ENCODE measurements at regions not wholly inside any gene's neighbourhood (a gene's known extent, or its start where the extent isn't known, plus 50 kb on each side); places are given as distances from the start of the nearest gene placed in this dataset.

DNA sequence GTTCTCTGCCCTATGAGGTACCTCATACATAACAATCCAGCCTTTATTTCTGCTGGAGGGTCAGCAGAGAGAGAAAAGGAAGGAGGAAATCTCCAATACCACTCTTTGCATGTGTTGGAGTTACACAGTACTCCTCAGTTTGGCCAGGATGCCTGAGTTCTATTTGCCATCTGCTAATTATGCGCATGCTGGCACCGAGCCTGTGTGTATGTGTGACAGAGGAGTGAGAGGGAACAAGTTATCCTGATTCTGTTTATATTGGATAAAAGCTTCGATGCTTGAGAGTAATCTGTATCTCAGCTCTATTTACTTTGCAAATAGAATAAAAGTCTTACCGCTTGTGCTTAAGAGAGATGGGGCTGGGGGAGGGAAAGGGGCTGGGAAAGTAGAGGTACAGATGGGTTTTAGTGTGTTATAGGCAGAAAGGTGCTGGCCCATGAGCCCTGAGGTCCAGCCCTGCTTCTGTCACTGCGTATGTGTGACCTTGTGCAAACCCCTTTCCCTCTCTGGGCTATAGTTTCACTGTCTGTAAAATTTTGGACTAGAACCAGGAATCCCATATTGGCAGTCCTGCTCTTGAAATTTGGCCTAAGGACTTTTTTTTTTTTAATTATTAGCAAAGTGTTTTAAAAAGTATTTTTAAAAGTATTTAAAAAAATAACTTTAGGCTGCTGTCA lies 54.5 kb upstream of the PLXNA2 start:
- FAIRE-seq: no peak
- no peak for DNase-seq (ENCODE audit: low spot score)

DNA sequence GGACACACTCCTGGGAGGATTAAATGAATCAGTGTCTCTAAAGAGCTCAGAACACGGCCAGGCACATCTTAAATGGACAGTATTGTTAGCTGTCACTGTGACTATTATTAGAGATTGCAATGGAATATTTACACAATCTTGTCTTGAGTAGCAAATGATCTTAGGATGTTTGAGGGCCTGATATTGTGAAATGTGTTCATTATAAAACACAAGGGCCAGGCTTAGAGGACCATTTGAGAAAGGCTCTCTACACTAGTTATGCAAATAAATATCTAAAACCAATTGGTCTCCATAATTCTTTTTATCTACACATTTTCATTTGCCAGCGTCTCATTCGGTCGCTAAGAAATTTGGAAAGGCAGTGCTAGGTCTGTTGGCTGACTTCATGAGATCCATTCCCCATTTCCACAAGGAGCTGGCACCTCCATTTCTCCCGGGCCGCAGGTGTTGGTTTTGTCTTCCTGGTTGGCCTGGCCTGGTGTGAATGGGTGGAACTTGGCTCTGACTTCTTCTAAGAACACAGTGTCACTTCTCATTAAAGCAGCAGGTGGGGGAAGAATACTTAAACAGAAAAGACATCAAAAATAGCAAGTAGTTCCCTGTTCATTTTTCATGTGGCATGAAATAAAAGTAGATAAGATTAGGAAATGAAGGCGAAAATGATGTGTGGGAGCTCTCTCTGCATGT lies 56.0 kb upstream of the PLXNA2 start:
- DNase-seq (ENCODE audit: low spot score) (no peak), FAIRE-seq (no peak)

DNA sequence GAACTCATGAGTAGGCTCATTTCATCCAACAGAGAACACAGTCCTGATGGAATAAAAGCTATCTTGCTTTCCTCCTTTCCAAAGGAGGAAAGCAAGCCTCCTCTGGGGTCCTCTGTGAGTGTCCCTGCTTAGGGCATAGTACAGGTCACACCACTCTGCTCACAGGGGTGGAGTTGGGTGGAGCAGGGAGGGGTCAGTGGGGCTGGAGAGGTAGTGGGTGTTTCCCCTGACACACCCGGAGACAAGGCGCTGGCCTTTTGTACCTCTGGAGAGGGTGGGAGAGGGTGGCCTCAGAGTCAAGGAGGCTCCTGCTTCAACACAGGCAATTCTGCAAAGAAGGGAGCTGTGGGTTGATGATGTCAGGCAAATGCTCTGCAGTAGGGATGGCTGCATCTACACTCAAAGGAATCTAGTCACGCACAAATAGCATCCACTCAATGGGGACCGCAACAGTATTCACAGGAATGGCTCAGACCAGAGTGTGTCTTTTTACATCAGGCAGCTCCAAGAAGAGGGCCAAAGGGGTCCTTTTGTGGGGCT lies 58.6 kb upstream of the PLXNA2 start:
- DNase-seq (ENCODE audit: low spot score) (no peak), FAIRE-seq (no peak)

DNA sequence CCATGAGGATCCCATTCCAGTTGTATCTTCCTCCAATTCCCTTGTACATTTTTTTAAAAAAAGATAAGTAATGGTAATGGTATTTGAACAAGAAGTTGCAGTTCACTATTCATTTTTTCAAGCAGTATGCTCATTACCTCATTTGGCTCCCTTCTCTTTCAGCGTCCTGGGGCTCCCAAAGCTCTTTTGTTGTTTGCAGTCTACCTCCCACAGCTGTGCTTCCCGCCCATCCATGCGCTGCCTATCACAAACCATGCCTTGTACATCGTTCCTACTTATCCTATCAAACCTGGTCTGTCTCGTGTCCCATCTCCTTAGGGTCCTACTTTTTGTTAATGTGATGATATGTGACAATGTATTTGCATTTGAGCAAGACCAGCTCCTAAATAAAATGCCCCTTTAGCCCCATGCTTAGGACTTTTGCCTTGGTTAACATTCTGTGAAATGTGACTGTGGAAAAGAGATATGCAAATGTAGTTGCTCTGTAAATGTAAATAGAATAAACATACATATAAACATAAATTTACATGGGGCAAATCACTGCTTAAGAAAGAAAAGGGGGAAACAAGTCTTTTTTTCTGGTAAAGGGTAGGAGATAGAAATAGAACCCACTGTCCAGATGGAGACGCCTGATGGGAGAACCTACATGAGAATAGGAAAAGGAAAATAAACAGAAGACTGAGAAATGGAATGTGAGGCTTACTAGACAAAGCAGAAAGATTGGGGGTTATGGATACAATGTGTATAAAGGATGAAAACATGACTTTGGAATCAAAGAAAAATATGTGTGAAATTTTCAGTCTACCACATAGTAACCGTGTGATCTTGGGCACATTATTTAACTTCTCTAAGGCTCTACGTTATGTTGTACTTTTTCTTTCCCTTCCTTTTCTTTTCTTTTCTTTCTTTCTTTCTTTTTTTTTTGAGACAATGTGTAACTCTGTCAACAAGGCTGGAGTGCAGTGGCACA lies 59.8 kb upstream of the PLXNA2 start:
- no peak for FAIRE-seq

DNA sequence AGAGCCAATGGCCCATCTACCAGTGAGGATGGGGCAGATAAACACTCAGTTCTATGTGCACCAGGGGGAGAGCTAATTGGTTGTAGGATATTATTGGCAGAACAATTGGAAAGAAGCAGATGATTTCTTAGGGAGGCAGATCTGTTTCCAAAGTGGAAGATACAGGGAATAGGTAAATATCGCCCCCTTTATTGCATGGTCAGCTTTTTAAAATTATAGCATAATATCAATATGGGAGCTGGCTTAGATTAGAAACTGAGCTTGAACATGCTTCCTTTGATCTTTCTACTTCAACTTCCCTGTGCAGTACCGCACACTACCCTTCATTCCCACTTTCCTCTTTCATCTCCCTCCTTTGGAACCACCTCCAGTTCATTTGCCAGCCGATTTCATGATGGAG lies 64.0 kb upstream of the PLXNA2 start:
- DNase-seq (ENCODE audit: low spot score) (no peak), FAIRE-seq (no peak)

More for the DNA sequence above, 59.8 kb upstream of the PLXNA2 start:
- no peak for DNase-seq (ENCODE audit: low spot score)

DNA sequence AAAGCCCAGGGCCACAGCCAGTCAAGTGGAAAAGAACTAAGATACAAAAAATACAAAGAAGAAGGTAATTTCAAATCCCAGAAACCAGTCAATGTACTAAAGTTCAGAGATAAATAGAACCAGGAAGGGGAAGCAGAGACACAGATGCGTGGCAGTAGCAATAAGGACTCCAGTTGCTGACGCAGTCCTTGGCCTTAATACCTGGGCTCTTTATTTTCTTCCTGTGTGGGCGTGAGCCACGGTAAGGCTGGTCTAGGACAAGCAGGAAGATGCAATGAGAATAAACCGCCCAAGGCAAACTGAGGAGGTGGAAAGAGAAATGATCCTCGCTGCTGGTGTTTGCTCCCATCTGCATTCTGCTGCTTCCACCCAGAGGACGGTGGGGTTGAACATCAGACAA lies 65.6 kb upstream of the PLXNA2 start:
- no peak for DNase-seq (ENCODE audit: low spot score)
- no peak for FAIRE-seq

DNA sequence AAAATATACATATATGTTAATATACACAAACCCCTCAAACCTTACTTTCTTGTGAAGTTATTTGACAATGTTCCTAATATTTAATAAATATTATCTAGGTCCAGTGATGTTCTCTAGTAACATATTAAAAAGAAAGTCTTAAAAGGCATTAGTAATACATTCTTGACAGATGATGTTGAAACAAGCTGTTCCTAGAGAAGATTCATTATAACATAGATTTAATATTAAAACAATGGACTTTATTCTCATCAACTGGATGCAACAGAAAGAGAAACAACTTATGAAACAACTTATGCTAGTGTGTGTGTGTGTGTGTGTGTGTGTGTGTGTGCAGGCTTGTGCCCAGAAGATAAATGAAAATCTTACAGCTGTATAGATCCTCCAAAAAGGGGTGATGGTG lies 68.5 kb upstream of the PLXNA2 start:
- FAIRE-seq (no peak), DNase-seq (ENCODE audit: low spot score) (no peak)

DNA sequence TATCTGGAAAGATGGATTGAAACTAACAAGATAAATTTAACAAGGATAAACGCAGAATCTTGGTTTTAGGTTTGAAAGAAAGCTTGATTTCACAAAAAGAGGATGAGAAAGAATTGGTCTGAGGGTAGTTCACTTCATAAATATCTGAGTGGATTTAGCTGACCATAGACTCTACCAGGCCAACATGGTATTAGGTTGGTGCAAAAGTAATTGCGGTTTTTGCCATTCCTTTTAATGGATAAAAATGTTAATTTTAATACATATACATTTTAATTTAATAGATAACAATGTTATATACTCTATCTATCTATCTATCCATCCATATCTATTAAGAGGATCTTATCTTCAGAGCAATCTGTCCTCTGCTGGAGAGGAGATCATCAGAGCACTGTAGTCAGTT lies 70.2 kb upstream of the PLXNA2 start:
- DNase-seq (ENCODE audit: low spot score) (no peak), FAIRE-seq (no peak)

DNA sequence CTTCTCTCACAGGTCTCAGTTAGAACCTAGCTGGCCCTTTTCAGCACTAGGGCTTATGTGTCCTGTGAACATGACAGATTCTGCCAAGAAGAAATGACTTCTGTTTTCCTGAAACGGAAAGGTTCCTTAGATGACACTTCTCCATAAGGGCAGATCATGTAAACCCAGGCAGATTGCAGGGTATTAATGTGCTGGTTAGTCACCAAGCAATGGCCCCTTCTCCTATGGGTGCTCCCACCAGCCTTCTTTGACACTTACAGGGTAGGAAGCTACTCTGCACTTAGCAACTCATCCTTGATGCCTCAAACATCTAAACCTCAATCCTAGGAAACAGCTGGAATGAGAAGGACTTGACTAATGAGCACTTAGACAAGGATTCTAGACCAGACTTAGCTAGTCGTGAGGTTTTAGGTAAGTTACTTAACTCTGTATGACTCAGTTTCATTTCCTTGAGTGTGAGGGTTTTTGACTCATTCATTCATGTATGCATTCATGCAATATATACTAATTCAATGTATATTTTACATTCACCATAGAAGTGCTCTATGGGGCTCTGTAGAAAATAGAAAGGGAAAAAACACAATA lies 74.1 kb upstream of the PLXNA2 start:
- DNase-seq (ENCODE audit: low spot score): no peak
- no peak for FAIRE-seq

DNA sequence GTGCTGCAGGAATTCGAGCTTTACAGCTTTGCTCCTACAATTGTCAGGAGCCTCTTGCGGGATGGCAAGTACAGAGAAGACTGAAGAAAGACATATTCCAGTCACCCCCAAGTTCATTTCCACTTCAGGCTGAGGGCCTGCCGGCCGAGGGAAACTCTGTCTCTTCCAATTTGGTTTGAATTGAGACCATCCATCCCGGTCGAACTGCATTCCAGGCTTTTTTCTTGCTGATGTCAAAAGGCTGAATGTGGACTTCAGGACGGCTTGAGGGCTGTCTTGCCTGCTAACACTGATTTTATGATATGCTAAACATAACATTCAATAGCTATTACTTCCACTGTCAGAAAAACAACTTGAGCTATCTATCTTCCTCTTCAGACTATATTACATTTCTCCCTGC lies 79.8 kb upstream of the PLXNA2 start:
- no peak for FAIRE-seq
- no peak for DNase-seq (ENCODE audit: low spot score)

DNA sequence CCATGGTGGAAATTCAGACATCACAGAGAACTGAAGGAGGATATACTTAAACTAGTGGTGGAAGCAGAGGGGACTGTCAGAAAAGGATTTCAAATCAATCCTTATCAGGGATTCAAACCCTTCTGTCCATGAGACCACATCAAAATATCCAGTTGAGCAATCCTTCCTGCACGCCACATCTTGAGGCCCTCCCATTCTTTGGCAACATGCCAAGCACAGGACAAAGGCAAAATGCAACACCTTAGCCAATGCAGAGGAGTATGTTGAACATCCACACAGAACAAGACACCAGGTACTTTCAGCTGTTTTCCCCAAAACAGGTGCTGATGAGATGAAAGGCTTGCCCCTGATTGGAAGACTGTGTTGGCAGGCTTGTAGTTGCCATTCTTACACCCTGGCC lies 81.8 kb upstream of the PLXNA2 start:
- FAIRE-seq: no peak
- no peak for DNase-seq (ENCODE audit: low spot score)

DNA sequence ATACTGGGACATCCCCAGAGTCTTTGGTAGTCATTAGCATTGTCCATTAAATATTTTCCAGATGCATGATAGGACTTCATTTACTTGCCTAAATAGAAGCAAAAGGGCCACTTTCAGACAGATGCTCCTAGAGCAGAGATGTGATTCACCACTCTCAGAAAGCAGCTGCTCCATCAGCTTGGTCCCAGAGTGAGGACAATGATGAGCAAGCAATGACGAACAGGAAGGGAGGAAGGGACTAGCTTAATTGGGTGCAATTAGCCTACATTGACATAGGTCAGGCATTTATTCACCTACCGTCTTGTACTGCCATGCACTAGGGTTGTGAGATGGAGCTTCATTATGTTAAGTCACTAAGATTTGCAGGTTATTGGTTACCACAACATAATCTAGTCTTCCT lies 85.1 kb upstream of the PLXNA2 start:
- no peak for FAIRE-seq
- DNase-seq (ENCODE audit: low spot score): no peak

DNA sequence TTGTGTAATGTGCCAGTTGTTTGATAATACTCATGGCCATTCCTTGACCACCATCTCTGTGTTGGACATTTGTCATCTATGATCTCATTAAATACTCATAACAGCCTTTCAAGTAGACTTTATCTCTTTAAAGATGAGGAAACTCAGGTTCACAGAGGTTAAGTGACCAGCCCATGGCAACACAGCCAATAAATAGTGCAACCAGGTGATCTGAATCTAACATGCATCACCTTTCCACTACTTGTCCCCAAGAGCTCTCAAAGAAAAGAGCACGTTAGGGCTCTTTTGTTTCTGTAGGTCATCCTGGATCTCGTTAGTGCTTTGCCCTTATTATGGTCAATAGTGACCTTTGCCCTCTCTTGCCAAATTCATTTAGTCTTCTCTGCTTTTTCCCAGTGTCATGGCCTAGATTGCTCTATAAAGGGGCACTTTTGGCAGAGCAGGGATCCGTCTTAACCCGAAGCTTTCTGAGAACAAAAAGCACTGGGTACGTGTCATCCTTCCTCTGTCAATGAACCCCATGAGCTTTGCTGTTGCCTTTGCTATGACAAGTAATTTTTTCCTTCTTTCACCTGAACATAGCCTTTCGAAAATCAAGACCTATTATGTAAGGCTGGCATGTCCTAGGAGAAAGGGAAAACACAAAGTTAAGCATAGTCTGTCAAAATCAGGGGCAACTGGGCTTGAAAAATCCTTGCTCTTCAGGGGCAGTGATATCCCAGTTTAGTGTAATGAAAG lies 88.0 kb upstream of the PLXNA2 start:
- DNase-seq (ENCODE audit: low spot score): no peak
- no peak for FAIRE-seq

DNA sequence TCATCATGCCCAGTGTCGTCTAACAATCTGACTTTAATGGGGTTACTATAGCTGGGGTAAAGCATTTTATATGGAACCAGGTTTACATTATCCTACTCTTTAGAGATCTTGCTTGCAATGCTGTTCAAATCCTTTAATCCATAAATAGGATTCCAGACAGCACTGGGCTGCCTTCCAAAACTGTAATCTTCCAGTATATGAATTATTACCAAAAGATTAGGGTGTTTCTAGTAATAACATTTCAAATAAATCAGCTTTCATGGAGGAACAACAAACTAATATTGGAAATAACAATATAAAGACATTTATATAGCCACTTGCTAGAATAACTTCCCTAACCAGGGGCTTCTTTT lies 88.6 kb upstream of the PLXNA2 start:
- FAIRE-seq: no peak
- no peak for DNase-seq (ENCODE audit: low spot score)

DNA sequence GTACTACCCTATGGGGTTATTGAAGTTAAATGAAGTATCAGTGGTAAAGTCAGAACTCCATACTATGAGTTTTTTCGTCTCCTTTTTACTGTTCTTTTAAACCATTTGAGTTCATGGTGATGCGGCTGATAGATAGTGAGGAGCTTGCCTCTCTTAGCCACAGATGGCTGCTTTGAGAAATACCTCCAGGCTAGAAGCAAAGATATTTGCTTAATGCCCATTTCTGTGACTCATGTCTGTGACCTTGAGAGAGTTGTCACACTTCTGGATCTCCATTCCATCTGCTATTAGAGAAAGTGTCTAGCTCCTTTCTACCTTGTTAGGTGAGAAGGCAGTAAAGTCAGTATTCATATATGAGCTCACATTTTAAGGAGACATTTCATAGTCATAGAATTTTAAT lies 89.5 kb upstream of the PLXNA2 start:
- FAIRE-seq: no peak

DNA sequence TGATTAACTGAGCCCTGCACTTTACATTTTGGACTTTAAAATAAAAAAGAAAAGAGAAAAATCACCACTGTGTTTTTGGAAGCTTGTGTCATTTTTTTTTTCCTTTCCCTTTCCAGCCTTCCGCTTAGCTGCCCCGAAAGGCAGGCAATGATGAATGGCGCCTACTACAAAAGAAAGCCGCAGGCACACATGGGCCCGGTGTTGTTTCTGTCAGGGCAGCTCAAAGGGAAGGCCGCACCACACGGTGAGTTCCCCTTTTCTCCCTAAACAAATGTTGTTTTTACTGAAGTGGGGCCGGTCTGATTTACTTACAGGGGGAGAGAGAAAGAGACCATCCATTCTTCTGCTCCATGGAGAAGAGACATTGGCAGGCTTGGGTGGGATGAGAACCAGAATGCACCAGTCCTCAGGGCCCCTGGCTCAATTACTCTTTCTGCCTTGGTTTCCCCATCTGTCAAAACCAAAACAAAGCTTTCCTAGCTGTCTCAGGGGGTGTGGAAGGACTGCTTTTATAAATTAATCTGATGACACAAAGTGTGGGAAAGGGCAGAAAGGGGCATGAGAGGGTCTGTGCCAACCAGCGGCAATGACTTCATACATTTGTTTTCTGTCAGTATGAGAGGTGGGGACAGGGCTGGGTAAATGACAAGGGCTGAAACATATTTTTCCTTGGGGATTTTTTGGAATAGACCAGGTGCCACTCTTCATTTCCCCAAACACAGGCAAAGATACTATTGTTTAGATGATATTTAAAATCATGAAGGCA lies 91.4 kb upstream of the PLXNA2 start:
- no peak for FAIRE-seq
- no peak for DNase-seq (ENCODE audit: low spot score)

More for the DNA sequence above, 89.5 kb upstream of the PLXNA2 start:
- no peak for DNase-seq (ENCODE audit: low spot score)

DNA sequence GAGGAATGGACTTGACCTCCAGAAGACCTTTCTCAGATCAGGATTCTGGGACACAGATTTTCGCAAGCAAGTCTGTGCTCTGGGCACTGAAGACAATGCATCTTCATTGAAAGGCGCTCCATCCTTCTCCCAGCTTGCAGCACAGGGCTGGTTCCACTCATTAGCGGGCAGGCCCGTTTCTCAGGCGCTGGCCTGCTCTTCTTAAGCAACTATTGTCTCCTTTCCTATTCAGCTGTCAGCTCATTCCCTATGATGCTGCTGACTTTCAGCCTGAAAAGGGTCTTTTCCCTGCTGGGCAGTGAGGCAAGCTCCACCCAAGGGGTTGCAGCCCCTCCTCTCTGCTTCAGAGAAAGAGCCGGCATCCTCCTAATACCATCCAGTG lies 91.9 kb upstream of the PLXNA2 start:
- no peak for FAIRE-seq

DNA sequence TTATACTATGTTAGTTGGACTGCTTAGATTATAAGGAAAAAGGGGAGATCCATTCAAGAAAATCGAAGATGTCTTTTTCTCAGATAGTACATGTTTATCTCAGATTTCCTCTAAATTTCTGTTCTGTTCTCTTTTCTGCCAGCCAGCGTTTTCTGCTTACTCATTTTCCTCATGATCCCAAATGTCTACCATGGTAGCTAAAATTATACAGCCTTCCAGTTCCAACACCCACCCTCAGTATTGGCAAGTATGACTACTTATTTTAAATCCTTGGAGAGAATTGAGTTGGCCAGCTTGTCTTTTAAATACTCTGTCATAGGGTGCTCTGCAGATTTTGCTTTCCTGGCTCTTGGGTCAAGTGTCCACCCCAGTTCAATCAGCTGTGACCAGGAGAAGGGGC lies 95.7 kb upstream of the PLXNA2 start:
- DNase-seq (ENCODE audit: low spot score) (no peak), FAIRE-seq (no peak)

More for the DNA sequence above, 91.9 kb upstream of the PLXNA2 start:
- DNase-seq (ENCODE audit: low spot score): no peak

DNA sequence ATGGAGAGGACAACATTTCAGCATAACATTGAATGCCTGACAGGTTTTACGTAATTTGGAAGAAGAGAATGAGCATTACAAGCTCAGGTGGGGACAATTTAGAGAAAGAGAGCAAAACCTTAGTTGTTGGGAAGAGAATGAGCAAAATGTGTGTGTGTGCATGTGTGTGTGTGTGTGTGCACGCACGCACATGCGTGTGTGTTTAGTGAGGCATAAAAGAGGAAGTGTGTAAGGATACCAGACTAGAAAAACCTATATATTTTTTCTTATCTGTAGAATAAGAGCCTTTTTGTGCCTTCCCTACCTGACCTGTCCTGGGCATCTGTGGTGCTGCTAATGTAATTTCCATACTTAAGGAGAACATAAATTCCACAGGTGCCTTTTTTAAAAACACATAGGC lies 99.0 kb upstream of the PLXNA2 start:
- DNase-seq (ENCODE audit: low spot score) (no peak), FAIRE-seq (no peak)

DNA sequence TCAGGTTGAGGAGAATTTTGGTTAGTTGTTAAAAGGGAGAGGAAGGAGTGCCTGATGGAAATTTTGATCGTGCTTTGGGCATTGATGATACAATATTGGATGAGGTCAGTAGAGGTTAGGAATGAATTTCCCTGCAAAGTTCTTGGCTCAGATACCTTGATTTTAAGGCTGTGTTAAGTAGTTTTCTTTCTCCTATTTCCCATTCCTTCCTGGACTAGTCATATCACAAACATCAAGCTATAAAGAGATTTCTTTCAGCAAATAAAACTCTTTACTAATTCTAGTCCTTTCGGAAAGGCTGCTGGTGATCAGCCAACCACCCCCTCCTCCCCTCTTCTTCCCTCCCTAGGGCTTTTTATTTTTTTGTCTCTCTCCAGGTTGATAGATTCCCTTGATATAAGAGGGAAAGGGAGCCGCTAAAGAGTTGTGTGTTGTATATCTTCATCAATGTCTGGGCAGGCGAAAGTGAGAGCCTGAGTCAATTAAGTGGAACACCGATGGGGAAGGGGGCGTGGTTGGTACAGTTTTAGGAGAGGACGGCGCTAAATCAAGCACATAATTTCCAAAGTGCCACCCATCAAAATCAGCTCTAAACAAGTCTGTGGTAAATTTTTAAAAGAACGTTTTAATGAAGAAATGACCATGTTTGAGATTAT lies 100.1 kb upstream of the PLXNA2 start:
- FAIRE-seq (no peak), DNase-seq (ENCODE audit: low spot score) (no peak)

Measured in urothelium cell line (cell line).